ENCODE measurements at regions not wholly inside any gene's neighbourhood (a gene's known extent, or its start where the extent isn't known, plus 50 kb on each side); places are given as distances from the start of the nearest gene placed in this dataset.
"Not testable (repeated sequence)": the region's sequence is repeated elsewhere in the genome, so short reads cannot be mapped to it uniquely, and the experiment has no call there.

GRCh38 chr12:58095002-58095401 is 153.6 kb downstream of the ATP23 start:
- H3K36me3 ChIP-seq (ENCODE audit: insufficient read depth, low read length): no peaks in the 10 kb centered on the region
- H3K27me3 ChIP-seq (ENCODE audit: insufficient read depth, low read length): peaks cover 5% of the 10 kb centered on the region; the same call in 1 of the 2 replicates
- no peaks in the 10 kb centered on the region for H3K4me1 ChIP-seq (ENCODE audit: control insufficient read depth, insufficient read depth, low read length, unreplicated experiment)
- H3K79me2 ChIP-seq (ENCODE audit: control insufficient read depth, insufficient read depth, low read length, unreplicated experiment): no peaks in the 10 kb centered on the region
- H3K27ac ChIP-seq (ENCODE audit: low read depth, low read length): no peak overlapping the region
- no peak overlapping the region for H3K4me3 ChIP-seq (ENCODE audit: low read depth, low read length)
- no peak overlapping the region for H2AFZ ChIP-seq (ENCODE audit: low read length, unreplicated experiment)

GRCh38 chr12:58097741-58098140 is 156.4 kb downstream of the ATP23 start:
- Histone ChIP-seq H3K79me2 (ENCODE audit: control insufficient read depth, insufficient read depth, low read length, unreplicated experiment) (no peaks in the 10 kb centered on the region), H2AFZ (ENCODE audit: low read length, unreplicated experiment) (no peak overlapping the region), H3K4me1 (ENCODE audit: control insufficient read depth, insufficient read depth, low read length, unreplicated experiment) (no peaks in the 10 kb centered on the region), H3K36me3 (ENCODE audit: insufficient read depth, low read length) (no peaks in the 10 kb centered on the region), H3K27me3 (ENCODE audit: insufficient read depth, low read length) (peaks cover 12% of the 10 kb centered on the region; the same call in 1 of the 2 replicates), H3K27ac (ENCODE audit: low read depth, low read length) (no peak overlapping the region), H3K4me3 (ENCODE audit: low read depth, low read length) (no peak overlapping the region)

DNA sequence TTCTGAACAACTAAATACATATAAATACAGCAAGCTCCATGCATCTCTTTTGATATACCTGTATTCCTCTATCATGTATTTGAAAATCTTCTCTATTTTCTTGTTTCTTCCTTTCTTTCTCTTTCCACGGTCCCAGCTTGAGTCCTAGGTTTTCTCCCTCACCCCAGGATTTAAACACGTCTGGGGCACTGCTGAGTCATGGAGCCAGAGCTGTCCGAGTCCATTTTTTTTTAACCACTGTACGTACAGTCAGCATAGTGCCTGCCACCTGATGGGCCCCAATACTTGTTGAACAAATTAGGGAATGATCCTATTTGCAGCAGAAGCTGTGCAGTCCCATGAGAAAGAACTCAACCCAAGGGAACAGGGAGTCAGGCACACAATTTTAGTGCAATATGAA is 158.1 kb downstream of the ATP23 start:
- Histone ChIP-seq H3K27me3 (ENCODE audit: insufficient read depth, low read length) (peaks cover 17% of the 10 kb centered on the region), H3K36me3 (ENCODE audit: insufficient read depth, low read length) (no peaks in the 10 kb centered on the region), H3K79me2 (ENCODE audit: control insufficient read depth, insufficient read depth, low read length, unreplicated experiment) (no peaks in the 10 kb centered on the region), H3K4me1 (ENCODE audit: control insufficient read depth, insufficient read depth, low read length, unreplicated experiment) (no peaks in the 10 kb centered on the region), H2AFZ (ENCODE audit: low read length, unreplicated experiment) (no peak overlapping the region), H3K4me3 (ENCODE audit: low read depth, low read length) (no peak overlapping the region), H3K27ac (ENCODE audit: low read depth, low read length) (no peak overlapping the region)

DNA sequence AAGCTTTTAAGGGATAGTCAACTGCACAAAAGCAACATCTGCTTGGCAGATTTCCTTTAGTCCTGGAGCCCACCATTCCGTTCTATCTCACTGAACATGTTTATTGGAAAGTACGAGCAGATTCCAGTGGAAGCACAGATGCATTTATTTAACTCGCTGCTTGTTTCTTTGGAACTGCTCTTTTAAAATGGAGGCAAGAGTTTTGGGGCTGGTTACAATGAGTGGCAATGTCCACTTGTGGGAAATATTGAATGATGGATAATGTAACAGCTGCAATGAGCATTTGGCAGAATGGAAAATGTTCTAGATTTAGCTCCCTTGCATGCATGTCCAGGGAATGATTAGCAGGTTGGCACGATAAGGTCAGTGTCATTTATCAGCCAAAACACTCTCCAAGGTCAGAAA is 163.0 kb downstream of the ATP23 start:
- Histone ChIP-seq H3K4me1 (ENCODE audit: control insufficient read depth, insufficient read depth, low read length, unreplicated experiment) (no peaks in the 10 kb centered on the region), H3K79me2 (ENCODE audit: control insufficient read depth, insufficient read depth, low read length, unreplicated experiment) (no peaks in the 10 kb centered on the region), H3K27ac (ENCODE audit: low read depth, low read length) (no peak overlapping the region), H3K27me3 (ENCODE audit: insufficient read depth, low read length) (peaks cover 17% of the 10 kb centered on the region), H2AFZ (ENCODE audit: low read length, unreplicated experiment) (no peak overlapping the region), H3K4me3 (ENCODE audit: low read depth, low read length) (no peak overlapping the region), H3K36me3 (ENCODE audit: insufficient read depth, low read length) (no peaks in the 10 kb centered on the region)

- Histone ChIP-seq H2AFZ (ENCODE audit: low read length, unreplicated experiment) (no peak overlapping the region), H3K27ac (ENCODE audit: low read depth, low read length) (no peak overlapping the region), H3K36me3 (ENCODE audit: insufficient read depth, low read length) (no peaks in the 10 kb centered on the region), H3K4me3 (ENCODE audit: low read depth, low read length) (no peak overlapping the region), H3K4me1 (ENCODE audit: control insufficient read depth, insufficient read depth, low read length, unreplicated experiment) (no peaks in the 10 kb centered on the region), H3K79me2 (ENCODE audit: control insufficient read depth, insufficient read depth, low read length, unreplicated experiment) (no peaks in the 10 kb centered on the region), H3K27me3 (ENCODE audit: insufficient read depth, low read length) (peaks cover 17% of the 10 kb centered on the region)
Measured at GRCh38 chr12:58105225-58106119, 164.1 kb downstream of the ATP23 start.

- H3K27me3 ChIP-seq (ENCODE audit: insufficient read depth, low read length): peaks cover 17% of the 10 kb centered on the region
- H3K36me3 ChIP-seq (ENCODE audit: insufficient read depth, low read length): no peaks in the 10 kb centered on the region
- H3K27ac ChIP-seq (ENCODE audit: low read depth, low read length): no peak overlapping the region
- H3K4me3 ChIP-seq (ENCODE audit: low read depth, low read length): no peak overlapping the region
- no peaks in the 10 kb centered on the region for H3K79me2 ChIP-seq (ENCODE audit: control insufficient read depth, insufficient read depth, low read length, unreplicated experiment)
- no peaks in the 10 kb centered on the region for H3K4me1 ChIP-seq (ENCODE audit: control insufficient read depth, insufficient read depth, low read length, unreplicated experiment)
- H2AFZ ChIP-seq (ENCODE audit: low read length, unreplicated experiment): no peak overlapping the region
Measured at GRCh38 chr12:58106195-58106594, 164.8 kb downstream of the ATP23 start.

DNA sequence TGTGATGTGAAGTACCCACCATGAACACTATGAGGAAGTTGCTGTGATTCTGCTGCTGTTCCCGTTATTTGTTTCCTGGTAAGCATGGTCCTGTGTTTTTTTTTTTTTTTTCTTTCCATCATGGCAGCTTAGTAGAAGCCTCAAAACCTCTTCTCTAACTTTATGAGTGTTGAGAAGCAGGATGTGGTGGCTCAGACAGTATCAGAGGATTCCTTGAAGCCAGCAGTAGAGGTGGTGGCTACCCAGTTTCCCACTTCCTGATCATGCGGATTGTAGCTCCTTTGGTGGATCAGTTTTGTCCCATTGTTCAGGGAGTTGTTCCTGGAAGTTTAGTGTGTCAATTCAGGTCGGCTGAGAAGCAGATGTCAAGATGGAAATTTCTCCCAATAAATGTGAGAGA is 175.8 kb downstream of the ATP23 start:
- no peaks in the 10 kb centered on the region for H3K36me3 ChIP-seq (ENCODE audit: insufficient read depth, low read length)
- H3K79me2 ChIP-seq (ENCODE audit: control insufficient read depth, insufficient read depth, low read length, unreplicated experiment): no peaks in the 10 kb centered on the region
- no peak overlapping the region for H2AFZ ChIP-seq (ENCODE audit: low read length, unreplicated experiment)
- H3K27ac ChIP-seq (ENCODE audit: low read depth, low read length): no peak overlapping the region
- H3K4me3 ChIP-seq (ENCODE audit: low read depth, low read length): no peak overlapping the region
- H3K4me1 ChIP-seq (ENCODE audit: control insufficient read depth, insufficient read depth, low read length, unreplicated experiment): no peaks in the 10 kb centered on the region
- H3K27me3 ChIP-seq (ENCODE audit: insufficient read depth, low read length): peaks cover 6% of the 10 kb centered on the region; the same call in 1 of the 2 replicates

GRCh38 chr12:58117667-58118066 is 176.3 kb downstream of the ATP23 start:
- Histone ChIP-seq H3K27ac (ENCODE audit: low read depth, low read length) (no peak overlapping the region), H2AFZ (ENCODE audit: low read length, unreplicated experiment) (no peak overlapping the region), H3K36me3 (ENCODE audit: insufficient read depth, low read length) (no peaks in the 10 kb centered on the region), H3K4me3 (ENCODE audit: low read depth, low read length) (no peak overlapping the region), H3K79me2 (ENCODE audit: control insufficient read depth, insufficient read depth, low read length, unreplicated experiment) (no peaks in the 10 kb centered on the region), H3K27me3 (ENCODE audit: insufficient read depth, low read length) (peaks cover 6% of the 10 kb centered on the region; the same call in 1 of the 2 replicates), H3K4me1 (ENCODE audit: control insufficient read depth, insufficient read depth, low read length, unreplicated experiment) (no peaks in the 10 kb centered on the region)

GRCh38 chr12:58125761-58126160 is 184.4 kb downstream of the ATP23 start:
- H3K36me3 ChIP-seq (ENCODE audit: insufficient read depth, low read length): not testable (repeated sequence)

GRCh38 chr12:58131986-58132755 is 190.8 kb downstream of the ATP23 start:
- no peak overlapping the region for H2AFZ ChIP-seq (ENCODE audit: low read length, unreplicated experiment)
- no peaks in the 10 kb centered on the region for H3K36me3 ChIP-seq (ENCODE audit: insufficient read depth, low read length)
- H3K27ac ChIP-seq (ENCODE audit: low read depth, low read length): no peak overlapping the region
- H3K4me3 ChIP-seq (ENCODE audit: low read depth, low read length): no peak overlapping the region
- H3K79me2 ChIP-seq (ENCODE audit: control insufficient read depth, insufficient read depth, low read length, unreplicated experiment): no peaks in the 10 kb centered on the region
- H3K4me1 ChIP-seq (ENCODE audit: control insufficient read depth, insufficient read depth, low read length, unreplicated experiment): no peaks in the 10 kb centered on the region
- peaks cover 11% of the 10 kb centered on the region for H3K27me3 ChIP-seq (ENCODE audit: insufficient read depth, low read length)

More at GRCh38 chr12:58125761-58126160, 184.4 kb downstream of the ATP23 start:
- H3K4me1 ChIP-seq (ENCODE audit: control insufficient read depth, insufficient read depth, low read length, unreplicated experiment); H3K4me3 ChIP-seq (ENCODE audit: low read depth, low read length); H3K27me3 ChIP-seq (ENCODE audit: insufficient read depth, low read length); H2AFZ ChIP-seq (ENCODE audit: low read length, unreplicated experiment); H3K27ac ChIP-seq (ENCODE audit: low read depth, low read length); H3K79me2 ChIP-seq (ENCODE audit: control insufficient read depth, insufficient read depth, low read length, unreplicated experiment): not testable (repeated sequence)
